Effector memory CD8-positive, alpha-beta T cell (primary cell): ENCODE measurements at regions not wholly inside any gene's neighbourhood (a gene's known extent, or its start where the extent isn't known, plus 50 kb on each side); places are given as distances from the start of the nearest gene placed in this dataset.
"Not testable (repeated sequence)": the region's sequence is repeated elsewhere in the genome, so short reads cannot be mapped to it uniquely, and the experiment has no call there.

ENCODE experiments used
- ATAC-seq: fragments of 150-1000 bp; cut with Tn5 transposase; replicated peaks from 2 replicates; pipeline ENCODE4 v1.10.0; 2021; ENCODE audit warnings: mild to moderate bottlenecking, moderate library complexity
- DNase-seq, 3 experiments: peaks; one replicate each; pipeline ENCODE4 v3.0.0; 2021
- H3K27ac Mint-ChIP-seq, 2 donors: one replicate each; pipeline ENCODE4 v1.8.0; 2022; ENCODE audit warnings: mild to moderate bottlenecking in 2 of 2, mixed read lengths in 2 of 2, moderate library complexity in 2 of 2
- H3K27me3 Mint-ChIP-seq, 2 donors: one replicate each; pipeline ENCODE4 v1.8.0; 2022; ENCODE audit warnings: mixed read lengths in 2 of 2
- H3K36me3 Mint-ChIP-seq: one replicate; pipeline ENCODE4 v1.8.0; 2022; ENCODE audit warnings: mild to moderate bottlenecking, moderate library complexity, mixed read lengths; ENCODE audit not compliant: insufficient read depth
- H3K4me1 Mint-ChIP-seq, 2 donors: one replicate each; pipeline ENCODE4 v1.8.0; 2022; ENCODE audit warnings: low read depth in 2 of 2, mixed read lengths in 2 of 2
- H3K4me3 Mint-ChIP-seq, 2 donors: one replicate each; pipeline ENCODE4 v1.8.0; 2022; ENCODE audit warnings: mild to moderate bottlenecking in 2 of 2, mixed read lengths in 2 of 2, moderate library complexity in 2 of 2
- H3K9me3 Mint-ChIP-seq, 2 donors: one replicate each; pipeline ENCODE4 v1.8.0; 2022; ENCODE audit warnings: mixed read lengths in 2 of 2

DNA sequence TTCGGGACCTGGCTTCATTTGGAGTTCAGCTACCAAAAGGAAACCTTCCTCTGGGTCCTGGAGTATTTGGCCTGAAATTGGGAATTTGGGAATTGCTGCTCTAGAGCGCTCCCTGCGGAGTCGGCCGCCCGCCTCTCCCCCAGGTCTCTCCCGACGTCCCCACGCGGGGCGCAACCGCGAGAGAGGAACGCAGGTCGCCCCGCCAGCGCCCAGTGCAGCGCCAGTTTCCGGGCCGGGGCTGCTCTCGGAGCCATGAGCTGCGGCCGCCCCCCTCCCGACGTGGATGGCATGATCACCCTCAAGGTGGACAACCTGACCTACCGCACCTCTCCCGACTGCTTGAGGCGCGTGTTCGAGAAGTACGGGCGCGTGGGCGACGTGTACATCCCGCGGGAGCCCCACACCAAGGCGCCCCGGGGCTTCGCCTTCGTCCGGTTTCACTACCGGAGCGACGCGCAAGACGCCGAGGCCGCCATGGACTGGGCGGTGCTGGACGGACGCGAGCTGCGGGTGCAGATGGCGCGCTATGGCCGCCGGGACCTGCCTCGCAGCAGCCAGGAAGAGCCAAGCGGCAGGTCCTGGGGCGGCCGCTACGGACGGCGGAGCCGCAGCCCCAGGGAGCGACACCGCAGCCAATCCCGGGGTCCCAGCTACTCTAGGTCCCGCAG, 529.2 kb downstream of the TNS3 start:
- not testable (repeated sequence) for H3K4me3 Mint-ChIP-seq, H3K27ac Mint-ChIP-seq, H3K4me1 Mint-ChIP-seq, ATAC-seq, DNase-seq, H3K36me3 Mint-ChIP-seq
- peaks cover 0 to 10% of the 10 kb centered on the region in 2 donors for H3K27me3 Mint-ChIP-seq
- H3K9me3 Mint-ChIP-seq, result peaks cover 5 to 19% of the 10 kb centered on the region in 2 donors

DNA sequence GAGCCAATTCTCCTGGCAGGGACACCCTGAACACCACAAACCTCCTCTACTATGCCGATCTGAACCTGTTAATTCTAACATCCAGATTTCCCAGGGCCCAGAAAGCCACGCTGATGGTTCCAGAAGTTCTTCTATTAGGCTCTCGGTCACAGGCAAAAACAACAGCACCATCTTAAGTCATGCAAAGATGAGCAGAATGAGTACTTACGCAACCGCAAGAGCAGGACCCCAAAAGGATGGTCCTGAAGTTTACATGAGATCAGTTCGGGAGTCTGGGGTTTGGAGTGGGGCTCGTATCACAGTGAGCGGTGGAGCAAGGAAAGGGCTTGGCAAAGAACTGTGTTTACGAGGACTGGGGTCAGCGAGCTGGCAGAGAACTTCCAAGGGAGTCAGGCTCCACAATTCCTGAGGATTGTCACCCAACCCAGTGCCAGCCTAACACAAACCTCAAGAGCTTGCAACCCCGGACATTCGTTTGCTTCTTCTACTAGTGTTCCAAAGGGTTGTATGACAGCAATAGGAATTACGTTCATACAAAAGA, 532.6 kb downstream of the TNS3 start:
- Mint-ChIP-seq H3K36me3 (no peaks in the 10 kb centered on the region), H3K9me3 (peaks cover 8 to 19% of the 10 kb centered on the region in 2 donors), H3K27me3 (peaks cover 0 to 10% of the 10 kb centered on the region in 2 donors), H3K27ac (no peak overlapping the region), H3K4me1 (no peaks in the 10 kb centered on the region), H3K4me3 (no peak overlapping the region)
- no peak for ATAC-seq
- DNase-seq, result no peak

DNA sequence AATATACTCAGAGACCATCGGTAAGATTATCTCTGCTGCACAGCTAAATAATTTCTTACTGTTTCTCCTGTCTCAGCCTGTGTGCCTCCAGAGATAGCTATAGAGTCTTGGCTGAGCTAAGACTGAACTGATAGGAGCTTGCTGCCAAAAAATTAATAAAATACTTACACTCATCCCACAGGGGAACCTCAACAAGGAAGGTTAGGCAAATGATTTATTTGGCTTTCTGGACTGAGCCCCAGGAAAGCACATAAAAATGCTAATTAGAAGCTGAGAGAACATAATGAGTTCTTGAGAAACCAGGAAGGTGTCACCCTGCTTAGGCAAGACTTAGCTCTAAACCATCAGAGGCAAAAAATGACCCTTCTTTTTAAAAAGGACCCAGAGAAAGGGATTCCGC, 534.5 kb downstream of the TNS3 start:
- DNase-seq, result no peak
- Mint-ChIP-seq H3K4me1 (no peaks in the 10 kb centered on the region), H3K27ac (no peak overlapping the region), H3K36me3 (no peaks in the 10 kb centered on the region), H3K4me3 (no peak overlapping the region), H3K27me3 (no peaks in the 10 kb centered on the region), H3K9me3 (peaks cover 7 to 13% of the 10 kb centered on the region in 2 donors)
- no peak for ATAC-seq

DNA sequence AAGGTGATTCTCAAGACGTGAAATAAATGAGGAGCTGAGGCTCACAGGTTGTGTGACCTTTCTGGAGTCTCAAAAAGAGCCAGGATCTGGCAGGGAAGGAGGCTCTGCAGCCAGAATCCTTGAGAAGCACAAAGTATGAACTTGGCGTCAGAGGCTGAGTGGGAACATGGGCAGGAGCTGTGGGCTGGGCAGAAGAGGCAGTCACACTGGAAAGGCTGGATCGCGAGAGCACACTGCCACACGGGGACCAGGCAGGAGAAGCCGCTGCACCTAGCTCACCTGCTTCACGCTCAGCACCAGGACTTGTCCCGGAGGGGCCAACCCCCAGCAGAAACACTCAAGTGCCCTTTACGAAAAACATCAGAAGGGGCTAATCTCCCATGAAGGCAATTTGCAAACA, 535.0 kb downstream of the TNS3 start:
- H3K4me1 Mint-ChIP-seq, result no peaks in the 10 kb centered on the region
- no peak overlapping the region for H3K4me3 Mint-ChIP-seq
- no peak overlapping the region for H3K27ac Mint-ChIP-seq
- no peaks in the 10 kb centered on the region for H3K27me3 Mint-ChIP-seq
- peaks cover 7 to 13% of the 10 kb centered on the region in 2 donors for H3K9me3 Mint-ChIP-seq
- H3K36me3 Mint-ChIP-seq, result no peaks in the 10 kb centered on the region
- DNase-seq (no peak), ATAC-seq (no peak)

DNA sequence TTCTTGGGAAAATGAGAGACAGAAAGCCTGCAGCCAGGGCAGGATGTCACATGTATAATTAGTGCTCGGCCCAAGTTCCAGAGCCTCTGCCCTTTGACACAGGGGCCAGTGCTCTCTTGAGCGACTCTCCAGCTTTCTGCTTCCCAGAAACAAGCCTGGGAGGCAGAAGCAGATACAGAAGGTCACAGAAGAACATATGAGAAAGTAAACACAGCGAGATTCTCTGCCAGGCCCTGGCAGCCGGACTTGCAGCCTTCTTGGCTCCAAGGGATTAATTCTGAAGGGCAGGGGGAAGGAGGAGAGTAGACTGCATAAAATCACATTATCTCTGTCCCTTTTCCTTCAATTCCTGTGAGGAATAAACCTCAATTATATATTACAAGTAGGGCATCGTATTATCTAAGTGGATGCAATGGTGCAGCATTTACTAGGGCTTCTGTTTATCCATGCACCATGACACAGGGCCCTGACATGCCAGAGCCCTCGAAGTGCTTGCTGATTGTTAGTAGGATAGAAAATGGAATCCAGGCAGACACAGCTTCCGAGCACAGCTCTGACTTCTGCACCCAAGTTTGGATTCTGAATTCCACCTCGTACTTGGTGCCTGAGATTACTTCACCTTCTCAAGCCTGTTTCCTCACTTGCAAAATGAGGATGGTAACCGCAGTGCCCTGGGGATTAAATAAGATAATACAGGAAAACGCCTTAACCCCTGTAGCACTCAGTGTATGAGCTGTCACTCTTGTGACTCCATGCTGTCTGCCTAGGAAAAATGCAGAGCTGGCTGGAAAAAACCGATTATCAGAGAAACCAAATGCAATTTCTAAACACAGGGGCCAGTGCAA, 536.5 kb downstream of the TNS3 start:
- Mint-ChIP-seq H3K4me1 (no peaks in the 10 kb centered on the region), H3K4me3 (no peak overlapping the region), H3K36me3 (no peaks in the 10 kb centered on the region), H3K9me3 (peaks cover 7 to 13% of the 10 kb centered on the region in 2 donors), H3K27me3 (no peaks in the 10 kb centered on the region), H3K27ac (no peak overlapping the region)
- no peak for ATAC-seq
- DNase-seq, result no peak

DNA sequence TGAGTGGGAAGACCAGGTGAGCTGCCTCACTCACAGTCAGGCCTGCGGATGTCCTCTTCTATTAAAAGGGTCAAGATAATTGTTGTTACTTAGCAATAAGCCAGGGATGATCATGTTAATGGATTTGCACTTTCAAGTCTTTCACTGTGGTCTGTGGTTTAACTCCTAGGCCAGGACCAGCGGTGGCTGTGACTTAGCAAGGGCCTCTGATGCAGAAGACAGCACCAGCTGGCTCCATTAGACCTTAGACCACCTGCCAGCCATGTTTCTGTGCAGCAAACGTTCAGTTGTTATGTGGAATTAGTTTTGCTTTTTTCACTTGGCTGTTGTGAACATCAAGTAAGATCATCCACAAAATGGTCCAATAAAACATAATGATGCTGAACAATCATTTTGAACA, 537.3 kb downstream of the TNS3 start:
- DNase-seq (no peak), ATAC-seq (no peak)
- H3K4me3 Mint-ChIP-seq, result no peak overlapping the region
- H3K27me3 Mint-ChIP-seq, result no peaks in the 10 kb centered on the region
- H3K27ac Mint-ChIP-seq, result no peak overlapping the region
- no peaks in the 10 kb centered on the region for H3K36me3 Mint-ChIP-seq
- no peaks in the 10 kb centered on the region for H3K4me1 Mint-ChIP-seq
- peaks cover 7 to 13% of the 10 kb centered on the region in 2 donors for H3K9me3 Mint-ChIP-seq

DNA sequence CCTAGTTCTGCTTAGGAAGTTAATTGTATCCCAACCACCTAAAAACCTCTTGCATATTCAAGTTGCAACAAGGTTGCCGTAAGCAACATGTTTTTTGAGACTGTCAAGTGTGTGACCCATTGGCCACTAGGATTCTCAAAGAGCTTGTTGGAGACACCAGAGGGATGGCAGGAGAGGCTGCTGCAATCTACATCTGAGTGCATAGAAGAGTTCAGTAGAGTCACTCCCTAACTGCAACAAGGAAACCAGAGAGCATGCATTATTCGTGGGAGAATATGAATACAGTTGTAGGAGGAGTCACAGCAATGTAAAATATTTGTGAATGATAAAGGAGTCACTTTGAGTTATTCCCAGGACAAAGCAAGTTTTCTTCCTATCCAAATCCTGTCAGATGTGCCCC, 538.6 kb downstream of the TNS3 start:
- no peak for DNase-seq
- Mint-ChIP-seq H3K4me1 (no peaks in the 10 kb centered on the region), H3K27me3 (no peaks in the 10 kb centered on the region), H3K36me3 (no peaks in the 10 kb centered on the region), H3K27ac (no peak overlapping the region), H3K4me3 (no peak overlapping the region), H3K9me3 (peaks cover 5 to 10% of the 10 kb centered on the region in 2 donors)
- ATAC-seq, result no peak

DNA sequence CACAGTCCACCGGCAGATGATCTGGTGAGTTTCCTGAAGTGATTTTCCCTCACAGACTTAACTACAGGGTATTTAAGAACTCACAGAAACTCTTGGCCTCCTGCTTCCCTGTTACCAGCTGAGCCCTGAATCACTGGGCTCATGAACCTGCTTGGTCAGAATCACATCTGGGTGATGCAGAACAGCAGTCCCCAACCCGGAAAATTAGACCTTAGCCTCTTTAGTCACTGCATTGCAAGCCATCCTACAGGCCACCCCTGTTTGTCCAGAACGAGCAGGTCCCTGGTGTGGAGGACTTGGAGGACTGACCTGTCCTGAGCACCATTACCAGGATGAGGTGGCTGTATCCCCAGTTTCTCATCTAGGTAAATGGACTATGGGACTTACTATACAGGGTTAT, 539.2 kb downstream of the TNS3 start:
- DNase-seq (no peak), ATAC-seq (no peak)
- no peaks in the 10 kb centered on the region for H3K36me3 Mint-ChIP-seq
- H3K4me1 Mint-ChIP-seq, result no peaks in the 10 kb centered on the region
- H3K27ac Mint-ChIP-seq, result no peak overlapping the region
- H3K9me3 Mint-ChIP-seq, result peaks cover 8 to 13% of the 10 kb centered on the region in 2 donors
- no peaks in the 10 kb centered on the region for H3K27me3 Mint-ChIP-seq
- H3K4me3 Mint-ChIP-seq, result no peak overlapping the region

DNA sequence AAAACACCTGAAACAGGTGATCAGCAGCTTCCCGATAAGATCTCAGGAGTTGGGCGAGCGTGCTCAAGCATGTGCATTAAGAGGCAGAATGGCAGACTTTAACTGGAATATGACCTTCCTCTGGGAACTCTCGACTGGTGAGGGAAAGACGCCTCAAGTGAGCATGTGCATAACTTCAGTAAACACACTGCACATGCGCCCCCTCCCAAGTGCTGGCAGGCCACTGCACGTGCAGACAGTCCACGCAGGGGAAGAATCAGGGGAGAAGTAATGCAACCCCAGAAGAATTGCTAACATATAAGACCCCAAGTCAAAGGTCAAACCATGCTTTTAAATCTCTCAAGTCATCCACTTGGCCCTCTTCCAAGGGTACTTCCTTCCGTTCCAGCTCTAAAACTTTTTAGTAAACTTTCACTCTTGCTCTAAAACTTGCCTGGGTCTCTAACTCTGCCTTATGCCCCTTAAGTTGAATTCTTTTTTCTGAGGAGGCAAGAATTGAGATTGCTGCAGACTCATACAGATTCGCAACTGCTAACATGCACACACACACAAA, 541.0 kb downstream of the TNS3 start:
- no peak for ATAC-seq
- no peak for DNase-seq
- no peaks in the 10 kb centered on the region for H3K36me3 Mint-ChIP-seq
- no peak overlapping the region for H3K27ac Mint-ChIP-seq
- H3K4me1 Mint-ChIP-seq, result no peaks in the 10 kb centered on the region
- H3K4me3 Mint-ChIP-seq, result no peak overlapping the region
- peaks cover 10 to 13% of the 10 kb centered on the region in 2 donors for H3K9me3 Mint-ChIP-seq
- no peaks in the 10 kb centered on the region for H3K27me3 Mint-ChIP-seq

DNA sequence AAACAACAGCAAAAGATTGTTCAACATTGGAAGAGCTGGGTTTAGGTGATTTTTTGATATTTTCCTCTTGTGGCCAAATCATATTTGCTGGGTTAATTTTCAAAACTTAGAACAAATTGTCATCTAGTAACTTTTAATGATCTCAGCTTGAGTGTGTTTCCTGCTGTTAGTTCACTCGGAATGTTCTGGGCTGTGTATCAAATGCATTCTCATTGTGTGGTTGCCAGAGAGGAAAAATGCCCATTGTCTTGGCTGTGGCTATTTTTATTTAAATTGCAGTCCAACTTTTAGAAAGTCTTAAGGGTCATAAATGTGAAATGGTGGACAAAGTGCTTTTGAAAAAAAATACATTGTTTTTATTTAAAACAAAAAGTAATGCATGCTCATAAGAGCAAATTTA, 542.0 kb downstream of the TNS3 start:
- DNase-seq, result no peak
- H3K4me1 Mint-ChIP-seq, result no peaks in the 10 kb centered on the region
- no peak for ATAC-seq

DNA sequence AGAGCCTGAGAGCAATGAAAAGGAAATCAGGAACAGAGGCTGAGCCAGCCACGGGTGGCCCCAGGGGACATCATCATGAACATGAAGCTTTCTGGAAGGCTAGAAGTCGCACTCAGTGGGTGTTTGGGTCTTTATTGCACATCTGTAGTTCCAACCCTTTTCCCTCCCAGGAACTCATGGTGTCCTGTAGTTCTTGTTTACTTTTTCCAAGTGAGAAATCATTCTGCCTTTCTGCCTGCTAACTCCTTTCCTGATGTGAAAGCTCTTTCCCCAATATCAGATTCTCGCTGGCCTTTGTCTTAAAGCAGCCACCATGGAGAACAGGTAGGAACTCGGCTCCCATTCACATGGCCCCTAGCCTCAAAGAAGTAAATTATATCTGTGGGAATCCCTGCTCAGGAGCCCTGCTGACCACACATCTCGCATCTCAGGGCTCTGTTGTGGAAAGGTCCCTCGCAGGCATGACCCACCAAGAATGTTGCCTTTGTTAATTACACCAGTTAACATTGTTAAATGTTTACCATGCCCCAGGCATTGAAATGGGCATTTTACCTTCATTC, 542.7 kb downstream of the TNS3 start:
- ATAC-seq, result no peak

More for the DNA sequence above, 542.0 kb downstream of the TNS3 start:
- H3K9me3 Mint-ChIP-seq, result peaks cover 12 to 13% of the 10 kb centered on the region in 2 donors
- no peak overlapping the region for H3K4me3 Mint-ChIP-seq
- H3K27me3 Mint-ChIP-seq, result no peaks in the 10 kb centered on the region
- H3K27ac Mint-ChIP-seq, result no peak overlapping the region
- no peaks in the 10 kb centered on the region for H3K36me3 Mint-ChIP-seq

DNA sequence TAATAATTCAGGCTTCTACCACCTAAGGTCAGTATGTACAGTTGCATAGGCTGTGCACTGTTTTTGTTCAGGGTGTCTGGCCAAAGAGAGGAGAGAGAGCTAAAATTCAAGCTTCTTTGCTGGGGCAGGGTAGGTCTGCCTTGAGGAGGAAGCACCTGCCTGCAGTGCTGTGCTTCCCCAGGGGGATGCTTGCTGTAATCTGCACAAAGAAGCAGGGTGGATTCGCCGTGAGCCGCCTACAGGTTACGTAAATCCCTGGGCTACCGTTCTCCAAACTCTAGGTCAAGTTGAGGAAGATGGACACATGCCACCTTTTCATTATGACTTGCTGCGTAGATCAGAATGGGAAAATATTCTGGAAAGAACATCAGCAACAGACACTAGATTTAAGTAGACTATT, 543.3 kb downstream of the TNS3 start:
- ATAC-seq (no peak), DNase-seq (no peak)
- Mint-ChIP-seq H3K27me3 (no peaks in the 10 kb centered on the region), H3K4me3 (no peak overlapping the region), H3K9me3 (peaks cover 13 to 16% of the 10 kb centered on the region in 2 donors), H3K27ac (no peak overlapping the region), H3K4me1 (no peaks in the 10 kb centered on the region), H3K36me3 (no peaks in the 10 kb centered on the region)

More for the DNA sequence above, 542.7 kb downstream of the TNS3 start:
- Mint-ChIP-seq H3K9me3 (peaks cover 13 to 15% of the 10 kb centered on the region in 2 donors), H3K4me1 (no peaks in the 10 kb centered on the region), H3K27me3 (no peaks in the 10 kb centered on the region), H3K4me3 (no peak overlapping the region), H3K36me3 (no peaks in the 10 kb centered on the region), H3K27ac (no peak overlapping the region)
- DNase-seq, result no peak

DNA sequence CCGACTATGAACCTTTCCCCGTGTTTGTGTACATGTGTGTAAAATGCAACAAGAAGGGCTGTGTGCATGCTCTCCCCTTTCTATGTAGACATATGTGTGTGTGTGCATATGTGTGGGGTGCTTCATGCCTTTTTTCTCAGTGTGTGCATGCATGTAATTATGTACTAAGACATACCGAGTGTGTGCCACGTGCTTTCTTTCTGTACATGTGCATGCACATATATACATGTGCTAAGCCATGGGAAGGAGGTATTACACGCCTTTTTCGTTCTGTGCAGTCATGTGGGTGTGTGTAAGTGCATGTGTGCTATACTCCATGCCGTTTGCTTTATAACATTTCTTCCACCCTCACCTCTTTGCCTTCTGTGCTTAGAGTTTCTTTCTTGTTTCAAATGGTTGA, 544.3 kb downstream of the TNS3 start:
- Mint-ChIP-seq H3K9me3 (peaks cover 13 to 14% of the 10 kb centered on the region in 2 donors), H3K4me1 (no peaks in the 10 kb centered on the region), H3K27ac (no peak overlapping the region), H3K4me3 (no peak overlapping the region), H3K27me3 (no peaks in the 10 kb centered on the region), H3K36me3 (no peaks in the 10 kb centered on the region)
- no peak for DNase-seq
- no peak for ATAC-seq
